ENCODE measurements at regions not wholly inside any gene's neighbourhood (a gene's known extent, or its start where the extent isn't known, plus 50 kb on each side); places are given as distances from the start of the nearest gene placed in this dataset.

DNA sequence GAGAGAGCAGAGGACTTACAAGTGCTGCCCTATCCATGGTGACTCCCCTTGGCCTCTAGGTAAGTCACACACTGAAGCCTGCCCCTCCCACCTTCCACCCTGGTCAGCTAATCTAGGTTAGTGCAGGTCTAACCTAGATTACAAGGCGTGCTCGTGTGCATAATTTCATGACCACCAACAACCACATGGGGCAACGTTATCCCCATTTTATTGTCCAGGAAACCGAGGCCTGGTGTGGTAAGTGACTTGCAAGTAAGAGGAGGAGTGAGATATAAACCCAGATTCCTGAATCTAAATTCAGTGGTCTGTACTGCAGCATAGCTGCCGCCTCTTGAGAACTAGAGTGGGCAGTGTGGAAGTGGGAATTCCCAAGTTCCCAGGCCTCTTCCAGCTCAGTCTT lies 171.1 kb downstream of the DAD1 start:
- no peak for TF ChIP-seq YY1 (IDR thresholded peaks at IDR 0.05; ENCODE audit: insufficient read depth, insufficient read length)
- no peak for TF ChIP-seq ZNF274 (IDR thresholded peaks at IDR 0.05; ENCODE audit: low read depth, low read length)
- no peak for TF ChIP-seq SUZ12 (IDR thresholded peaks at IDR 0.05; ENCODE audit: extremely low read depth, insufficient read depth, insufficient read length)

Measured in NT2/D1 (cell line).